DMS153 treated with DMSO at 0.1 percent for 48 hours (cell line): ENCODE measurements at regions not wholly inside any gene's neighbourhood (a gene's known extent, or its start where the extent isn't known, plus 50 kb on each side); places are given as distances from the start of the nearest gene placed in this dataset.

ENCODE experiments used
- DNase-seq: peaks from one replicate; lab custom pipeline; 2025; ENCODE audit not compliant: unreplicated experiment; lab: John Stamatoyannopoulos, UW

- no peak for DNase-seq
These were observed 756.8 kb downstream of the IGSF11 start for GRCh38 chr3:118277814-118278213.

DNA sequence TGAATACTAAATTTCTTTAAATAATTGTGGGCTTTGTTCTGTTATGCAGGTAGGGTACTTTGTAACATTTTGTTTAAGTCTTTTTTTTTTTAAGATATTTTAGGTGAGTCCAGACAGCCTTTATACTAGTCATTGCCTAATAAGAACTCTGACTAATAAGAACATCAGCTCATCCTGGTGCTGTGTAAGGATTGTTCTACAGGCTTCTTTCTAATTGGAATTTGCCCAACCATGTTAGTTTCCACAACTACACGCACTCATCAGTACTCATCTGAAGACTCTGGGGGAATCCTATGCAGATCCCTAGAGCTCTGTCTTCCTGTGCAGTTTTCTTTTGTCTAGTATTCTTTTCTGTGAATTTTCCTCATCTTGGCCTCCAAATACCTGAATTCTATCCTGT is 741.8 kb downstream of the IGSF11 start:
- no peak for DNase-seq

DNA sequence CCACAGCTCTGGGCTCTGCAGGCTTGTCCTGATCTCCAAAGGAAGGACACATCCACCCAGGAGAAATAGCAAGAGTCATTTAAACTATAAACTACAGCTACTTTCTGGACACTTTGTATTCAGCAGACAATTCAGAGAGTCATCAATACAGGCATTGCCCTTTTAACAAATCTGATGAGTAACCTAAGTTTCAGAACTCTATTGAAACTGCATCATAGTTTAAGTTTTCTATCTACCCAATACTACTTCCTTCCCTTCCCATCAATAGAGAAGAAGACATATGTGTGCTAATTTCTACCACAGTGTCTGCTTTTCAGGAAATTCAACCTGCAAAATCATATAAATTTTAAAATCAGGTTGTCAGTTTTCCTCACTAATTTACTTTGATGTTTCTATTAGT is 736.5 kb downstream of the IGSF11 start:
- no peak for DNase-seq

- DNase-seq, result no peak
These were observed 730.1 kb downstream of the IGSF11 start for GRCh38 chr3:118304557-118304956.

DNA sequence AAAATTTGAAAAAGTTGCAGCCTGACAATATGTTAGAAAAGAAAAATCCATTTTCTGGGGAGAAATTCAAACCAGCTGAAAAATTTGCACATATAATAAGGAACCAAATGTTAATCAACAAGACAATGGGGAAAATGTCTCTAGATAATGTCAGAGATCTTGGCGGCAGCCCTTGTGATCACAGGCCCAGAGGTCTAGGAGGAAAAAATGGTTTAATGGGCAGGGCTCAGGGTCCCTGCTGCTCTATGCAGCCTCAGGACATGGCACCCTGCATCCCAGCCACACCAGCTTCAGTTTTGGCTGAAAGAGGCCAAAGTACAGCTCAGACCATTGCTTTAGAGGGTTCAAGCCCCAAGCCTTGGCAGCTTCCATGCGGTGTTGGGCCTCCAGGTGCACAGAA is 701.9 kb downstream of the IGSF11 start:
- no peak for DNase-seq

DNA sequence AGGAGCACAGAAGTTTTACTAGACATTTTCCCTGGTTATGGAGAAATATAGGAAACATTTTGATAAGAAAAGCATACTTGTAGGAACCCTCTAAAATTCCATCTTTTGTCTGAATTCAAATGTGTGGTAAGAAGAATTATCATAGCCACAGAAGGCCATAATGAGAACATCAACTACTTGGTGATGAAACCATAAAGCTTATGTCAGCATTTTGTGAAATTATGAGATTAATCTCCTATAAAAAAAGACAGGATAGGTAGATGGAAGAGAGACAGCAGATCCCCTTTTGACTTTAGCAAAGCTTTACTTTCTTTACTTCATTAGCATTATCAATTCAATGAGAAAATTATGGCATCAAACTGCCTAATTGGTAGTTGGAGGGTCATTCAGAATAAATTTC is 697.0 kb downstream of the IGSF11 start:
- no peak for DNase-seq

- DNase-seq, result no peak
These were observed 687.1 kb downstream of the IGSF11 start for GRCh38 chr3:118347396-118348168.

- DNase-seq, result no peak
These were observed 686.5 kb downstream of the IGSF11 start for GRCh38 chr3:118348169-118348557.

DNA sequence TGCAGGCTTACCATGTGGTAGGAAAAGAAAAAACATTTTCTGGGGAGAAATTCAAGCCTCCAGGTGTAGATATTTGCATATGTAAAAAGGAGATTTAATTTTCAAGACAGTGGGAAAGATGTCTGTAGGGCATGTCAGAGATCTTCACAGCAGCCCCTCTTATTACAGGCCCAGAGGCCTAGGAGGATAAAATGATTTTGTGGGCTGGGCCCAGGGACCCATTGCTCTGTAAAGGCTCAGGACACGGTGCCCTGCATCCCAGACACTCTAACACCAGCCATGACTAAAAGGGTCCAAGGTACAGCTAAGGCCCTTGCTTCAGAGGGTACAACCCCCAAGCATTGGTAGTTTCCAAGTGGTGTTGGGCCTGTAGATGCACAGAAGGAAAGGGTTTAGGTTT is 680.1 kb downstream of the IGSF11 start:
- no peak for DNase-seq

GRCh38 chr3:118369892-118370491 is 664.7 kb downstream of the IGSF11 start:
- no peak for DNase-seq

- DNase-seq, result peak; percentile 6
These were observed 654.1 kb downstream of the IGSF11 start for GRCh38 chr3:118380576-118380975.

GRCh38 chr3:118396491-118396890 is 638.2 kb downstream of the IGSF11 start:
- no peak for DNase-seq

GRCh38 chr3:118400086-118400485 is 634.6 kb downstream of the IGSF11 start:
- no peak for DNase-seq

- no peak for DNase-seq
These were observed 633.8 kb downstream of the IGSF11 start for GRCh38 chr3:118400886-118401285.

GRCh38 chr3:118401887-118402286 is 632.8 kb downstream of the IGSF11 start:
- no peak for DNase-seq

DNA sequence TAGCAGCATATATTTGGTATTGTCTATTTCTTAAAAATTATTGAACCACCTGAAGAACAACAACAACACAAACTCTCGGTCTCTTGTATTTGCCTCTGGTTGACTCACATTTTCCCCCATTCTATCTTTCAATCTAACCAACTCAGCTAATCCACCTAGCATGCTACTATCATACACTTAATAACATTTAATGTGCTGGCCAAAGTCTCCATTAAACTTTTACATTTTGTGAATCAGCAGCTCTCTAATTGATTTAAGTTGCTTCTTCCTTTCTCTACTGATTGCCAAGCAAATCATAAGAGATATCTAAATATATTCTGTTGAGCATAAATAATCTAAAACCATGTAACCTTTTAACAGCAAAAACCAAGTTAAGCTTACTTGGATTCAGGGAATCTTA is 631.7 kb downstream of the IGSF11 start:
- DNase-seq, result no peak

DNA sequence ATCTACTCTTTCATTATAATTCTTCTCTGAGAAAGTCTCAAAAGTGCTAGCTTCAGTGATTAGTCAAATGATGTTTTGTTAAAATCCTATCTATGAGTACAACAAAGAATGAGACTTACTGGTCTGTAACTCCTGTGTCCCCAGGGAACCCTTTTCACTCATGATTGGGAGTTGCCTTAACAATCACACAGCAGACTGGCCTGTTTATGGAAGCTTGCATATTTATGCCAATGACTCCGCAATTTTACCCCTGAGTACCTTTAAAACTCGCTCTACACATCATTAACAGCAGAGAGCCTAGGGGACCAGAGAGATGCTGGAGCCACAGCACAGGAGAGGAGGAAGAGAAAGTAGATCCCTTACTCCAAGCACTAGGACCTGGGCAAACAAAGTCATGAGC is 628.1 kb downstream of the IGSF11 start:
- no peak for DNase-seq

- DNase-seq, result no peak
These were observed 626.2 kb downstream of the IGSF11 start for GRCh38 chr3:118408431-118408830.

- DNase-seq, result no peak
These were observed 622.1 kb downstream of the IGSF11 start for GRCh38 chr3:118412503-118412902.

DNA sequence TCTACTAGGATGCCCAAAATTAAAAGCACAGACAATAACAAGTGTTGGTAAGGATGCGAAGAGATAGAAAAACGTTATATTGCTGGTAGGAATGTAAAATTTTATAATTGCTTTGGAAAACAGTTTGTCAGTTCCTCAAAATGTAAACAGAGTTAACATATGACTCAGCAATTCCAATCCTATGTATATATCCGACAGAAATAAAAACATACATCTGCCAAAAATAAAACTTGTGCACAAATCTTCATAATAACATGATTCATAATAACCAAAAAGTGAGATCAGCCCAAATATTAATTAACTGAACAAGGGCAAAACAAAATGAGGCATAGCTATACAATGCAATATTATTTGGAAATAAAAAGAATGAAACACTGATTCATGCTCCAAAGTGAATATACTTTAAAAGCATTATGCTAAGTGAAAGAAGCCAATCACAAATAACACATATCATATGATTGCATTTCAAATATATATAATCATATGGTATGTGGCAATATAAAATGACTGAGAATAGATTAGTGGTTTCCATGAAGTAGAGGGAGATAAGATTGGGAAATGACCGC is 609.3 kb downstream of the IGSF11 start:
- no peak for DNase-seq

DNA sequence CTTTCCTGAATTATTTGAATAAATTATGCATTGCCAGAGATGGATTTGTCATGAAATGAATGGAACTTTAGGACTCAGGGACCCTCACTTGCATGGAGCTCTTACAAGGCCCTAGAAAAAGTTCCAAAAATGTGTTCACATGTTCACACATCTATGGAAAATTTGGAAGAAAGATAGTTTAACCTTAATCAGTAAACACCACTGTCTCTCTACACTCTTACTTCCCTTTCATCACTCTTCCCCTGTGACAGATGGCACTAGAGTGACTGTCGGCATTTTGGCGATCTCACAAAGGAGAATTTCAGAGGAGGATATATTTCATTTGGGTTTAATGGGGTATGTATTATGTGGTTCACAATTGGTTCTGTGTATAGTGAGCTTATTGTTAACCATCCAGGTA is 600.8 kb downstream of the IGSF11 start:
- DNase-seq, result no peak

DNA sequence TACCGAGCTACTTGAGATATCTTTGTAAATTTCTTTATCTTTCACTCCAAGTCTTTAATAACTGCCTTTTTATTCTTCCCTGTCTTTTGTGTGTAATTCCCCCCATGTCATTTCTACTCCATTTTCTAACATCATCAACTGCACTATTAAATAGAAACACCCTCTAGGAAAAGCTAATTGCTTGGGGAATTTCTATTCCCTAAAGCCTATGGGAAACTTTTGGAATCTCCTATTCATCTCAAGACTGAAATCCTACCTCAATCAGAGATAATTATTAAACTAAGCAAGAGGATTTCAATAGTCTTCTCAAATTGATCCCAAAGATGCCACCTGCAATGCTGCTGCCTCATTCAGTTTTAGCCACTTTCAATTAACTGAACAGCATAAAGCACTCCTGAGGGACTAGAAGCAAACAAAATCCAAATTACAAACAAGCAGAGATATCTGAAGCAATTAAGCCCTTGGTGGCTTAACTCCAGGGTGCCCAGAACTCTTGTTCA is 598.7 kb downstream of the IGSF11 start:
- DNase-seq, result no peak
